ENCODE measurements at regions not wholly inside any gene's neighbourhood (a gene's known extent, or its start where the extent isn't known, plus 50 kb on each side); places are given as distances from the start of the nearest gene placed in this dataset.
"Not testable (repeated sequence)": the region's sequence is repeated elsewhere in the genome, so short reads cannot be mapped to it uniquely, and the experiment has no call there.

DNA sequence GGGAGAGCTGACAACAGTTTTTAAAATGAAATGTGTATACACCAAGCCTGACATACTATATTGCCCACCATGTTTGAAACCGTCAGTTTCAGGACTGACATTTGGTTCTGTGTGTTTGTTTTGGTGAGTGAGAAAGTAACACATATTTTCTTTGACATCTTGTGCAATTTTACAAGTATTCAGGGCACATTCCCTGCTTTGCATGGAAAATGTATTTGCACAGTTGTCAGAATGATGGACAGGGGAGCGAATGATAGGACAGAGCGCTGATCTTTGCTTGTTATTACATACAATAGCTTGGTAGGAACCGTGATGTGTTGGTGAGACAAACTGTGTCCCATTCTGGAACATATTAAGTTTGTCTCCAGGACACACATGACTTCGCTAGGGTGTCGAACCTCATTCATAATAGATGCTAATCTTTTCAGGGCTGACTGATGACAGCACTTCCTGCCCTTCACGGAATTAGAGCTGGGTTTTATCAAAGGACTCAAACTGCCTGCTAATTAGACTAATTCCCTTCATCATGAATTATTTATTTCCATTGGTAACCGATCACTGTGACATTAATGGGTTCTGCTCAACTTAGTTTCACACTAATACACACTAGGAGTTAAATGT lies 158.5 kb downstream of the CDCA7 start:
- Histone ChIP-seq H3K4me3 (ENCODE audit: low read depth in 1 of 2, low read length in 1 of 2) (no peak overlapping the region), H3K27me3 (peaks cover 12% of the 10 kb centered on the region), H3K9me3 (no peaks in the 10 kb centered on the region), H3K4me1 (ENCODE audit: control insufficient read depth in 1 of 2, insufficient read depth in 1 of 2, low read depth in 1 of 2, low read length in 1 of 2) (peaks cover 0 to 10% of the 10 kb centered on the region in 2 experiments), H3K27ac (no peak overlapping the region), H3K36me3 (no peaks in the 10 kb centered on the region)
- TF ChIP-seq, protein P1, sequence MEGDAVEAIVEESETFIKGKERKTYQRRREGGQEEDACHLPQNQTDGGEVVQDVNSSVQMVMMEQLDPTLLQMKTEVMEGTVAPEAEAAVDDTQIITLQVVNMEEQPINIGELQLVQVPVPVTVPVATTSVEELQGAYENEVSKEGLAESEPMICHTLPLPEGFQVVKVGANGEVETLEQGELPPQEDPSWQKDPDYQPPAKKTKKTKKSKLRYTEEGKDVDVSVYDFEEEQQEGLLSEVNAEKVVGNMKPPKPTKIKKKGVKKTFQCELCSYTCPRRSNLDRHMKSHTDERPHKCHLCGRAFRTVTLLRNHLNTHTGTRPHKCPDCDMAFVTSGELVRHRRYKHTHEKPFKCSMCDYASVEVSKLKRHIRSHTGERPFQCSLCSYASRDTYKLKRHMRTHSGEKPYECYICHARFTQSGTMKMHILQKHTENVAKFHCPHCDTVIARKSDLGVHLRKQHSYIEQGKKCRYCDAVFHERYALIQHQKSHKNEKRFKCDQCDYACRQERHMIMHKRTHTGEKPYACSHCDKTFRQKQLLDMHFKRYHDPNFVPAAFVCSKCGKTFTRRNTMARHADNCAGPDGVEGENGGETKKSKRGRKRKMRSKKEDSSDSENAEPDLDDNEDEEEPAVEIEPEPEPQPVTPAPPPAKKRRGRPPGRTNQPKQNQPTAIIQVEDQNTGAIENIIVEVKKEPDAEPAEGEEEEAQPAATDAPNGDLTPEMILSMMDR (IDR thresholded peaks at IDR 0.05), result no peak

DNA sequence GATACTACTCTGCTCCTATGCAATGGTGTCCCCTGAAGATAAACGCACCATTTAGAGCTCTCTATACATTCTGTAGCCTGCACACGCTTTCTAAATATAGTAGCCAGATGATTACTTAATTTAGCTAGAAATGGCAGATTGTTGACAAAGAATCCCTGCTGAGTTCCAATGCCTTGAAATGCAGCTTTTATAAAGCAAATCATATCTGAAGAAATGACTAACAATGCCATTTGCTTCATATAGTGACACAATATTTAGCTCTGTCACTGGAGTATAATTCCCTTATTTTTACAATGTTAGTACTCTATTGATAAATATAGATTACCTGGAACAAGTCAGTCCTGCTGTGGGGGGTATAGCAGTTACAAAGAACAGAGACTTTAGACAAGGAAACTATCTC lies 166.2 kb downstream of the CDCA7 start:
- Histone ChIP-seq H3K27me3 (peaks cover 27% of the 10 kb centered on the region), H3K4me1 (ENCODE audit: control insufficient read depth in 1 of 2, insufficient read depth in 1 of 2, low read depth in 1 of 2, low read length in 1 of 2) (no peaks in the 10 kb centered on the region), H3K4me3 (ENCODE audit: low read depth in 1 of 2, low read length in 1 of 2) (no peak overlapping the region), H3K27ac (no peak overlapping the region), H3K9me3 (no peaks in the 10 kb centered on the region), H3K36me3 (no peaks in the 10 kb centered on the region)
- TF ChIP-seq, protein P1 (IDR thresholded peaks at IDR 0.05), result no peak

DNA sequence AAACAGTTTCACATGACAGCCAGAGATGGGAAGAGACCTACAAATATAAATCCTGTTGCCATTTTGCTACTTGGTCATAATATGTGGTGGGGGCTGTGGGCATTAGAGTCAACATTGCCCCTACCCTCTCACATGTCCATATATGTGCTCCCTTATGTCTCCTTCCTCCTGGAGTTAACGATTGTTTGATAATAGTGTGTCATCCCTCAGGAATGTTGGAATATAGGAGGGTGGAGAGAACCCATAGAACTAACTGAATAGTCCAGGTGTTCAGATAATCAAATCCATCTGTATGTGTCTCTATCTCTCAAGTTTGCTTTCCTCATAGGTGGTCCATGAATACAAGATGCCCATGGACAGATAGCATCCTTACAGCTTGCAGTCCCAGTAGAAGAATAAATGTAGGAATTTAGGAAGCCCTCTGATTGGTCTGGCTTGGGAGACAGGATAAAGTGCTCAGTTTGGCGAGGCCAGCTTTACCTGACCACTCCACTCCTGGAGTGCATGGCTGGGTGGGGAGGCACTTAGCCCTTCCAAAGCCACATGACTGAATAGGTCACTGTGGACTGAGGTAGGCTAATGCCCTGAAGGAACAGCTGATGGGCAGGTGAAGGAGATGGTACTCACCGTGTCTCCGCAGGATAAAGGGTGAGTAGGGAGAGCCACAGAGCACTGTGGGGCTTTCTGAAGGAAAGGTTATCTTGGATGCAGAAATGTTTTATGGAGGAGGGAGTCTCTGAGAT lies 166.9 kb downstream of the CDCA7 start:
- H3K27me3 ChIP-seq, result peaks cover 24% of the 10 kb centered on the region
- TF ChIP-seq, protein P1 (IDR thresholded peaks at IDR 0.05), result no peak
- H3K4me1 ChIP-seq (ENCODE audit: control insufficient read depth in 1 of 2, insufficient read depth in 1 of 2, low read depth in 1 of 2, low read length in 1 of 2), result no peaks in the 10 kb centered on the region
- no peaks in the 10 kb centered on the region for H3K9me3 ChIP-seq
- H3K36me3 ChIP-seq, result no peaks in the 10 kb centered on the region
- no peak overlapping the region for H3K4me3 ChIP-seq (ENCODE audit: low read depth in 1 of 2, low read length in 1 of 2)
- H3K27ac ChIP-seq, result no peak overlapping the region

DNA sequence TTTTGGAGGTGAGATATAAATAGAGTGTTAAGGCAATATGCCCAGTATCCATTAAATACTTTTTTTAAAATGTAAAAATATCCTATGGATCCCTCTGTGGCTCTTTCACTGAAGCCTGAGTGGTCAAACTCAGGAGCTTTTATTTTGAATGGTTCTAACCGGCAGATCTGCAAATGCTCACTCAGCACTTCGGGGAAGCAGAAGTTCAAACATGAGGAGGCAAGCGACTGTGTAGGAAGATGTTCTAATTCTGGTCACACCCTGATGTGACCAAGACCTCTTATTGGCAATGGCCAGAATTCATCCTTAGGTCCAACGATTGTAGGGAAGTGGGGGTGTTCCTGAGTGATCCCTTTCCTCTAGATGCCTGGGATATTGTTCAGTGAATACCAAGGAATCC lies 168.8 kb downstream of the CDCA7 start:
- no peaks in the 10 kb centered on the region for H3K36me3 ChIP-seq
- H3K27me3 ChIP-seq, result peaks cover 24% of the 10 kb centered on the region
- no peaks in the 10 kb centered on the region for H3K4me1 ChIP-seq (ENCODE audit: control insufficient read depth in 1 of 2, insufficient read depth in 1 of 2, low read depth in 1 of 2, low read length in 1 of 2)
- H3K27ac ChIP-seq, result no peak overlapping the region
- no peaks in the 10 kb centered on the region for H3K9me3 ChIP-seq
- no peak overlapping the region for H3K4me3 ChIP-seq (ENCODE audit: low read depth in 1 of 2, low read length in 1 of 2)
- TF ChIP-seq, protein P1 (IDR thresholded peaks at IDR 0.05), result no peak

DNA sequence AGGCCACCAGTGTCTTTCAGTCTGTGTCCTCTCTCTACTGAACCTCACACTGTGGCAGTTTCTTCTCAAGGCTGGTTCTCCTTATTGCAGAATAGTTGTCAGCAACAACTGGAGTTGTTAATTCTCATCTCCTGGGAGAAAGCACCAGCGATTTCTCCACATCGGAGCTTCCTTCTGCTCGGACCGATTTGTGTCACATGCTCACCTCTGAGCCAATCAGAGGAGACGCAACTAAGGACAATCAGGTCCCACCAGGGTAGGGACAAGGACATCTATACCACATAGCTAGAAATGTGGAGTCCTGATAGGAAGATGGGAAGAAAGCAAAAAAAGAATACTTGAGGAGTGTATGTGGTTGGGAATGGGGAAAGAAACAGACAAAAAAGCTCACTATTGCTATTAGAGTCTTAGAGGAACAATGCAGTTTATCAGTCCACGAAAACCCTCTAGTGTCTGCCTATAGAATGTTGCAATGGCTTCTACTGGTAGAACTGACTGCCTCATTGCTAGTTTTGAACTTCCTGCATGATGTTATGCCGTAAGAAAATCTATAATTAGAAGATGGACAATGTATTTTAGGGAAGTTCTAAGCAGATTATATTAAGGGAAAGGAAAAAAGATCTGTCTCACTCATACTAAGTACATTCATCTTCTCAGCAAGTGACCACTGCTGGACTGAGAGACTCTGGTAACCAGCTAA lies 169.7 kb downstream of the CDCA7 start:
- TF ChIP-seq, protein P1 (IDR thresholded peaks at IDR 0.05), result no peak
- H3K4me3 ChIP-seq (ENCODE audit: low read depth in 1 of 2, low read length in 1 of 2), result no peak overlapping the region
- no peaks in the 10 kb centered on the region for H3K36me3 ChIP-seq
- H3K27me3 ChIP-seq, result peaks cover 24% of the 10 kb centered on the region
- H3K9me3 ChIP-seq, result no peaks in the 10 kb centered on the region
- no peak overlapping the region for H3K27ac ChIP-seq
- H3K4me1 ChIP-seq (ENCODE audit: control insufficient read depth in 1 of 2, insufficient read depth in 1 of 2, low read depth in 1 of 2, low read length in 1 of 2), result no peaks in the 10 kb centered on the region

DNA sequence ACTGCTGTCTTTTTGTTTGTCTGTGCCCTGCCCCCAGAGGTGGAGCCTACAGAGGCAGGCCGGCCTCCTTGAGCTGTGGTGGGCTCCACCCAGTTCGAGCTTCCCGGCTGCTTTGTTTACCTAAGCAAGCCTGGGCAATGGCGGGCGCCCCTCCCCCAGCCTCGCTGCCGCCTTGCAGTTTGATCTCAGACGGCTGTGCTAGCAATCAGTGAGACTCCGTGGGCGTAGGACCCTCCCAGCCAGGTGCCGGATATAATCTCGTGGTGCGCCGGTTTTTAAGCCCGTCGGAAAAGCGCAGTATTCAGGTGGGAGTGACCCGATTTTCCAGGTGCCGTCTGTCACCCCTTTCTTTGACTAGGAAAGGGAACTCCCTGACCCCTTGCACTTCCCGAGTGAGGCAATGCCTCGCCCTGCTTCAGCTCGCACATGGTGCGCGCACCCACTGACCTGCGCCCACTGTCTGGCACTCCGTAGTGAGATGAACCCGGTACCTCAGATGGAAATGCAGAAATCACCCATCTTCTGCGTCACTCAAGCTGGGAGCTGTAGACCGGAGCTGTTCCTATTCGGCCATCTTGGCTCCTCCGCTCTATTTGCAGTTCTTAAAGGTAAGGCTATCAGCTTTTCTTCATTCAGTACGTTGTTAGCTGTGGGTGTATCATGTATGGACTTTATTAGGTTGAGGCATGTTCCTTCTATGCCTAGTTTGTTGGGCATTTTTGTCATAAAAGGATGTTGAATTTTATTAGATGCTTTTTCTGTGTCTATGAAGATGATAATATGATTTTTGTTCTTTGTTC lies 178.3 kb downstream of the CDCA7 start:
- not testable (repeated sequence) for H3K27ac ChIP-seq; H3K36me3 ChIP-seq; H3K4me1 ChIP-seq (ENCODE audit: control insufficient read depth in 1 of 2, insufficient read depth in 1 of 2, low read depth in 1 of 2, low read length in 1 of 2); H3K27me3 ChIP-seq; H3K4me3 ChIP-seq (ENCODE audit: low read depth in 1 of 2, low read length in 1 of 2); H3K9me3 ChIP-seq
